Suprapubic skin (tissue), 4 donors: ENCODE measurements at regions not wholly inside any gene's neighbourhood (a gene's known extent, or its start where the extent isn't known, plus 50 kb on each side); places are given as distances from the start of the nearest gene placed in this dataset.

Experiments
- DNase-seq, 2 donors: peaks; one replicate each; pipeline ENCODE4 v3.0.0-alpha.2; 2019; ENCODE audit warnings: low spot score in 2 of 2
- H3K27ac ChIP-seq: fragments of 200-600 bp; sonication (generic); one replicate; pipeline ENCODE4 v1.5.1; 2019
- H3K27me3 ChIP-seq: fragments of 200-600 bp; sonication (generic); one replicate; pipeline ENCODE4 v1.5.1; 2019
- H3K36me3 ChIP-seq: fragments of 200-600 bp; sonication (generic); one replicate; pipeline ENCODE4 v1.5.1; 2019
- H3K4me1 ChIP-seq: fragments of 200-600 bp; sonication (generic); one replicate; pipeline ENCODE4 v1.5.1; 2019
- H3K4me3 ChIP-seq: fragments of 200-600 bp; sonication (generic); one replicate; pipeline ENCODE4 v1.5.1; 2019; ENCODE audit warnings: mild to moderate bottlenecking
- H3K9me3 ChIP-seq: fragments of 200-600 bp; sonication (generic); one replicate; pipeline ENCODE4 v1.5.1; 2019
- CTCF ChIP-seq, 2 donors: fragments of 200-600 bp in 1 of 2; fragments of 450-650 bp in 1 of 2; sonication (generic) in 1 of 2; IDR thresholded peaks; one replicate each; pipeline ENCODE4 v1.5.1; 2016 to 2019; ENCODE audit warnings: antibody characterized with exemption in 2 of 2, mild to moderate bottlenecking in 1 of 2, moderate library complexity in 1 of 2
- EP300 ChIP-seq: sonication (generic); formaldehyde crosslinking; IDR thresholded peaks from one replicate; pipeline ENCODE4 v1.6.1; 2017; ENCODE audit warnings: antibody characterized with exemption
- POLR2A ChIP-seq, 2 donors: fragments of 450-650 bp; IDR thresholded peaks; one replicate each; pipeline ENCODE4 v1.6.1; 2017; ENCODE audit warnings: antibody characterized with exemption in 2 of 2, mild to moderate bottlenecking in 2 of 2, moderate library complexity in 2 of 2
- POLR2AphosphoS5 ChIP-seq, 3 donors: sonication (generic); formaldehyde crosslinking; IDR thresholded peaks; one replicate each; pipeline ENCODE4 v1.6.1; 2017; ENCODE audit warnings: antibody characterized with exemption in 3 of 3
- WGBS: methylation state at CpG from one replicate; pipeline ENCODE4 v1.1.5; 2018; 5-methylcytosine and 5-hydroxymethylcytosine counted together

GRCh38 chrX:69307756-69308155, 142.5 kb upstream of the PJA1 start:
- Histone ChIP-seq H3K9me3 (no peaks in the 10 kb centered on the region), H3K27me3 (no peaks in the 10 kb centered on the region), H3K27ac (no peak overlapping the region), H3K36me3 (no peaks in the 10 kb centered on the region), H3K4me1 (no peaks in the 10 kb centered on the region), H3K4me3 (no peak overlapping the region)
- TF ChIP-seq EP300, result no peak
- TF ChIP-seq POLR2AphosphoS5 (IDR thresholded peaks at IDR 0.05), result no peak
- no peak for TF ChIP-seq CTCF (IDR thresholded peaks at IDR 0.05)
- TF ChIP-seq POLR2A (IDR thresholded peaks at IDR 0.05), result no peak
- peak in 1 of 2 donors; percentile 29 for DNase-seq
- 70% methylated on average over 10 of the region's 10 CpGs for WGBS

- Histone ChIP-seq H3K4me3 (no peak overlapping the region), H3K36me3 (no peaks in the 10 kb centered on the region), H3K9me3 (no peaks in the 10 kb centered on the region), H3K27ac (no peak overlapping the region), H3K4me1 (no peaks in the 10 kb centered on the region), H3K27me3 (no peaks in the 10 kb centered on the region)
- DNase-seq, result peak in 1 of 2 donors; percentile 7
- 83% methylated on average over 1 of the region's 1 CpG for WGBS
- TF ChIP-seq POLR2AphosphoS5 (IDR thresholded peaks at IDR 0.05) (no peak), CTCF (IDR thresholded peaks at IDR 0.05) (no peak)
These were observed 141.8 kb upstream of the PJA1 start for GRCh38 chrX:69307029-69307428.

- 67% methylated on average over 4 of the region's 7 CpGs for WGBS
- no peak for TF ChIP-seq POLR2A (IDR thresholded peaks at IDR 0.05)
- TF ChIP-seq POLR2AphosphoS5 (IDR thresholded peaks at IDR 0.05), result no peak
- TF ChIP-seq CTCF (IDR thresholded peaks at IDR 0.05), result no peak
- TF ChIP-seq EP300, result no peak
- no peak overlapping the region for H3K27ac ChIP-seq
- no peaks in the 10 kb centered on the region for H3K9me3 ChIP-seq
- H3K36me3 ChIP-seq, result no peaks in the 10 kb centered on the region
- no peaks in the 10 kb centered on the region for H3K4me1 ChIP-seq
- no peak overlapping the region for H3K4me3 ChIP-seq
- no peaks in the 10 kb centered on the region for H3K27me3 ChIP-seq
- DNase-seq, result no peak
These were observed 140.8 kb upstream of the PJA1 start for GRCh38 chrX:69306063-69306404.

GRCh38 chrX:69305333-69306062, 140.2 kb upstream of the PJA1 start:
- WGBS, result 44% methylated on average over 34 of the region's 39 CpGs
- TF ChIP-seq CTCF (IDR thresholded peaks at IDR 0.05) (no peak), POLR2A (IDR thresholded peaks at IDR 0.05) (no peak), EP300 (no peak), POLR2AphosphoS5 (IDR thresholded peaks at IDR 0.05) (no peak)
- no peak for DNase-seq
- Histone ChIP-seq H3K27ac (no peak overlapping the region), H3K27me3 (no peaks in the 10 kb centered on the region), H3K36me3 (no peaks in the 10 kb centered on the region), H3K9me3 (no peaks in the 10 kb centered on the region), H3K4me1 (no peaks in the 10 kb centered on the region), H3K4me3 (no peak overlapping the region)

- Histone ChIP-seq H3K9me3 (no peaks in the 10 kb centered on the region), H3K4me1 (no peaks in the 10 kb centered on the region), H3K36me3 (no peaks in the 10 kb centered on the region), H3K27me3 (no peaks in the 10 kb centered on the region), H3K27ac (no peak overlapping the region), H3K4me3 (no peak overlapping the region)
- WGBS, result 67% methylated on average over 1 of the region's 1 CpG
- TF ChIP-seq CTCF (IDR thresholded peaks at IDR 0.05), result no peak
- no peak for TF ChIP-seq POLR2A (IDR thresholded peaks at IDR 0.05)
- no peak for TF ChIP-seq EP300
- no peak for TF ChIP-seq POLR2AphosphoS5 (IDR thresholded peaks at IDR 0.05)
- no peak for DNase-seq
These were observed 138.0 kb upstream of the PJA1 start for GRCh38 chrX:69303231-69303630.
